MCF 10A (cell line): ENCODE measurements at regions not wholly inside any gene's neighbourhood (a gene's known extent, or its start where the extent isn't known, plus 50 kb on each side); places are given as distances from the start of the nearest gene placed in this dataset.
A peak's percentile ranks its signal among the peaks of the same experiment; 100 is the strongest.

Experiments used
- BruUV-seq: library from RNA; stranded (reverse); fragments of 400-500 nt; replicated peaks from 2 replicates; lab custom pipeline; 2021; lab: Mats Ljungman, UMichigan
- CTCF ChIA-PET: fragments of 300-600 bp; sonication (Branson Sonifier 250); formaldehyde crosslinking; extraction: SDS; loops from one replicate; lab custom pipeline; 2021; ENCODE audit warnings: antibody characterized with exemption, inconsistent platforms; lab: Yijun Ruan, JAX
- POLR2A ChIA-PET: fragments of 300-600, 350-650 bp; sonication (Branson Sonifier 250); formaldehyde crosslinking; extraction: SDS; loops from one replicate; lab custom pipeline; 2020; ENCODE audit warnings: antibody characterized with exemption, inconsistent platforms; lab: Yijun Ruan, JAX
- DNase-seq: peaks from one replicate; pipeline ENCODE4 v3.0.0-alpha.2; 2018; ENCODE audit not compliant: unreplicated experiment
- H3K27ac Mint-ChIP-seq: one replicate; pipeline ENCODE4 v1.8.0; 2022; ENCODE audit warnings: mild to moderate bottlenecking, low read depth, mixed read lengths; ENCODE audit not compliant: unreplicated experiment
- H3K27me3 Mint-ChIP-seq: one replicate; pipeline ENCODE4 v1.8.0; 2022; ENCODE audit warnings: mixed read lengths; ENCODE audit not compliant: insufficient read depth, unreplicated experiment
- H3K36me3 Mint-ChIP-seq: one replicate; pipeline ENCODE4 v1.8.0; 2022; ENCODE audit warnings: mild to moderate bottlenecking, moderate library complexity, mixed read lengths; ENCODE audit not compliant: insufficient read depth, unreplicated experiment
- H3K4me1 Mint-ChIP-seq: one replicate; pipeline ENCODE4 v1.8.0; 2022; ENCODE audit warnings: mixed read lengths; ENCODE audit not compliant: insufficient read depth, unreplicated experiment
- H3K4me3 Mint-ChIP-seq: one replicate; pipeline ENCODE4 v1.8.0; 2022; ENCODE audit warnings: mild to moderate bottlenecking, moderate library complexity, mixed read lengths; ENCODE audit not compliant: unreplicated experiment
- H3K9me3 Mint-ChIP-seq: one replicate; pipeline ENCODE4 v1.8.0; 2022; ENCODE audit warnings: mixed read lengths; ENCODE audit not compliant: unreplicated experiment
- intact Hi-C: fragments of 100-400 bp; cut with micrococcal nuclease; formaldehyde crosslinking; loops from 2 replicates; pipeline ENCODE4 v1.14.1; 2022
- TF ChIP-seq, protein P1 (sequence below): fragments of 200-600 bp; IDR thresholded peaks from one replicate; pipeline ENCODE4 v1.8.0; 2022; ENCODE audit warnings: antibody characterized with exemption, mild to moderate bottlenecking; ENCODE audit not compliant: unreplicated experiment

DNA sequence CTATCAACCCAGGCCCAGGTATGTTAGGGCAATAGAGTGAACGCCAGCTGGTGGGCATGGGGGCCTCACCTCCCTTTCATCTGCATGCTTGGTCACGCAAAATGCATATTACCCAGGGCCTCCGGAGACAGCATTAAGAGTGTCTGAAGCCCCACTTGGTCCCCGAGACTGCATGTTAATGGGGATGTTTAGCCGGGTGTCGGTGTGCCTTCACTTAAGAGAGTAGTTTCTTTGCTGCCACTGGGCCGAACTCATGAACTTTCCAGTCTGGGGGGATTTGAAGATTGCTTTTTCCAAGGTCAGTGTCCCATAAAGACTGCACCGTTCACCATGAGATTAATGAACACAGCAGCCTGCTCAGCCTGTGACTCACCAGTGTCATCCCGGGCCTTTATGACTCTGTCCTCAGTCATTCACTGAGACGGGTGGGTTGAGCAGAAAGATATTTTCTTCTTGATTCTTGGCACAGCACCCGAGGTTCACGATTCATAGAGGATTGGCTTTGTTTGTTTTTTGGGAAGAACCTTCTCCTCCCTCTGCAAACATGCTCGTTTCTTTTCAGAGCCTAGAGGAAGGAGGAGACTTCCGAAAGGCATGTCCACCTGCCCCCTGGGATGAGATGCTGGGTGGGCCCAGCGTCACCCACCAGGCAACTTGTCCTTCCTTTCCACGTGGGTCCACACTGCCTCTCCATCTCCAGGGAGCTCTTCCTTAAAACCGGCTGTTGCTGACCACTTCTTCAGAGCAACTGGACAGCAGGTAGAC is 199.1 kb downstream of the GLI2 start:
- ChIA-PET CTCF (interaction anchor here (0.8 kb wide), 1 partner anchor 175 kb away, joined by 4 read pairs; no protein-coding TSS in a partner anchor), POLR2A (interaction anchor here (1.2 kb wide), 1 partner anchor 9 kb away, joined by 3 read pairs; no protein-coding TSS in a partner anchor)
- H3K27me3 Mint-ChIP-seq = no peaks in the 10 kb centered on the region
- H3K36me3 Mint-ChIP-seq = no peaks in the 10 kb centered on the region
- DNase-seq = peak; percentile 86
- intact Hi-C loops = loop anchor here (2.0 kb wide), 1 partner anchor 68 kb away; no protein-coding TSS in a partner anchor
- H3K4me1 Mint-ChIP-seq = peaks cover 52% of the 10 kb centered on the region
- H3K4me3 Mint-ChIP-seq = peak overlapping the region; percentile 10
- H3K27ac Mint-ChIP-seq = no peak overlapping the region
- no TSS peak for BruUV-seq
- no peaks in the 10 kb centered on the region for H3K9me3 Mint-ChIP-seq
- TF ChIP-seq, protein P1, sequence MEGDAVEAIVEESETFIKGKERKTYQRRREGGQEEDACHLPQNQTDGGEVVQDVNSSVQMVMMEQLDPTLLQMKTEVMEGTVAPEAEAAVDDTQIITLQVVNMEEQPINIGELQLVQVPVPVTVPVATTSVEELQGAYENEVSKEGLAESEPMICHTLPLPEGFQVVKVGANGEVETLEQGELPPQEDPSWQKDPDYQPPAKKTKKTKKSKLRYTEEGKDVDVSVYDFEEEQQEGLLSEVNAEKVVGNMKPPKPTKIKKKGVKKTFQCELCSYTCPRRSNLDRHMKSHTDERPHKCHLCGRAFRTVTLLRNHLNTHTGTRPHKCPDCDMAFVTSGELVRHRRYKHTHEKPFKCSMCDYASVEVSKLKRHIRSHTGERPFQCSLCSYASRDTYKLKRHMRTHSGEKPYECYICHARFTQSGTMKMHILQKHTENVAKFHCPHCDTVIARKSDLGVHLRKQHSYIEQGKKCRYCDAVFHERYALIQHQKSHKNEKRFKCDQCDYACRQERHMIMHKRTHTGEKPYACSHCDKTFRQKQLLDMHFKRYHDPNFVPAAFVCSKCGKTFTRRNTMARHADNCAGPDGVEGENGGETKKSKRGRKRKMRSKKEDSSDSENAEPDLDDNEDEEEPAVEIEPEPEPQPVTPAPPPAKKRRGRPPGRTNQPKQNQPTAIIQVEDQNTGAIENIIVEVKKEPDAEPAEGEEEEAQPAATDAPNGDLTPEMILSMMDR = no peak

DNA sequence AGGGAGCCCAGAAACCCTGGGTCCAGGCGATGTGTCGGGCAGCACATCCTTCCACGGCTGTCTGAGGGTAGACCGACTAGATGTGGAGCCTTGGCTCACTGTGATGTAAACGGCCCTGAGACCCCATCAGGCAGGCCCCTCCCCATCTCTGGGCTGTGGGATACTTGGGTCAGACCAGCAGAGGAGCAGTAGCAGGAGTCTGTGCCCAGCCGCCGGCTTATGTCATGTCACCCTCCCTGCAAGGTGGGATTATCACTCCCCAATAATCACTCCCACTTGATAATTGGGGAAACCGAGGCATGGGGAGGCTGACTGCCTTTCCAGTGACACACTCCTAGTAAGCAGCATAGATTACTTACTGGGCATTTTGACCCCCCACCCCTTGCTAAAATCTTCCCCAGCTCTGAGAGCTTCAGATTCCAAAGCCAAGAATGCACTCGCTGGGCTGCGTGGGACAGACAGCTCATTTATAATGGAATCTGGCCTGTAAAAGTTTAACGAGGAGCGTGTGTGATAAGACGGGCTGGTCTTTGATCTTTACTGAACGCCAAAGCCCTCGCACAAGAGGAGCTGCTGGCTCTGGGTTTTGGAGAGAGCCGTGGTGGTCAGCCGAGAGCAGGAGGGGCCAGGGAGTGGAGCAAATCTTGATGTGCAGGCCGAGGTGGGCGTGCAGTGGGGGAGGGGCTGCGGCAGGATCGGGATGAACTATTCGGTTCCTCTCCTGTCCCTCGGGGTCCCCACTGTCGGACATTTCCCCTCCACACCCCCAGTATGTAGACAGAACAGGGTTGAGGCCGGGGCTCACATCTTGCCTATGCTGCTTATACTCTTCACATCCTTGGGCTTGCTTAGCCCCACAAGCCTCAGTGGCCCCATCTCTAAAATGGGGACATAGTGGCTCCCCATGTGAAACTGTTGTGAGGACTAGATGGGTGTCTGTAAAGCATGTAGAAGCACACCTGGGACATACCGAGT is 200.0 kb downstream of the GLI2 start:
- intact Hi-C loops = loop anchor here (2.0 kb wide), 1 partner anchor 69 kb away; no protein-coding TSS in a partner anchor
- peak overlapping the region; percentile 57 for H3K27ac Mint-ChIP-seq
- no peaks in the 10 kb centered on the region for H3K36me3 Mint-ChIP-seq
- H3K9me3 Mint-ChIP-seq = no peaks in the 10 kb centered on the region
- no TSS peak for BruUV-seq
- POLR2A ChIA-PET = interaction anchor here (0.8 to 1.2 kb wide), 2 partner anchors 9 to 140 kb away, joined by 3 to 5 read pairs; no protein-coding TSS in a partner anchor
- no peaks in the 10 kb centered on the region for H3K27me3 Mint-ChIP-seq
- TF ChIP-seq, protein P1 = no peak
- H3K4me3 Mint-ChIP-seq = no peak overlapping the region
- CTCF ChIA-PET = interaction anchor here (0.6 to 1.6 kb wide), 3 partner anchors 13 to 246 kb away, joined by 3 to 5 read pairs (median 4); no protein-coding TSS in a partner anchor
- DNase-seq = no peak
- peaks cover 60% of the 10 kb centered on the region for H3K4me1 Mint-ChIP-seq

DNA sequence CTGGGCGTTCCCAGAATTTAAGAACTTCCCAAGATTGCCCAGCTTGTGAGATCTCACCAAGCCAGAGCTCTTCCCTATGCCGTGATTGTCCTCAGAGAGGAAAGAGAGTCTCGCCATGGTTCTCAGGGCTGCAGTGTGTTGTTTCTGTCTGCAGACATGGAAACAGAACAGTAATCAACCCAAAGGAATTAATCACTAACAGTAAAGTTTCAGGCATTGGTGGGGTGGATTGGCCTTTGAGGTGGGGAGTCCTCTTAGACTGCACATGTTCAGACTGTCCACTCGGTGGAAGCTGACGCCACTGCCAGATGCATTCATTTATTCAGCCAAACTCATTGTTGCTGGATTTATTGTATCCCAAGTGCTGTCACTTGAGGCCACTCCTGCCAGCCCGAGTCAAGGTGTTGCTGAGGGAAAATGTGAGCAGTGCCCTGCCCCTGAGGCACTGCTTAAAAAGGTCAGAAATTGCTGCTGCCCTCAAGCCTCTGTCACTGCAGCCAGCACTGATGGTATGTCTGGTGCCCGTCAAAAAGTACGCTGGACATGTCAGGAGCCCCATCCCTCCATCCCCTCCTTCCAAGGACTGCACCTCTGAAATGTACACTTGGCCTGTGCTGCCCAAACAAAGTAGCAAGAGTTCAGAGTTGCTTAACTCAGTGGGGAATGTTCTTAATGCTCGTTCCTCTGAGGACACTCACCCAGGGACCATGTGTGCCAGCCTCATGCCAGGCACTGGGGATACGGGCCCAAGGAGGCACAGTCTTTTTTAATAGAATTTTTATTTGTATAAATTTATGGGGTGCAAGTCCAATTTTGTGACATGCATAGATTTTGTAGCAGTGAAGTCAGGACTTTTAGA is 201.0 kb downstream of the GLI2 start:
- no peak for DNase-seq
- ChIA-PET CTCF (interaction anchor here (0.6 to 1.6 kb wide), 2 partner anchors 12 to 247 kb away, joined by 3 to 5 read pairs; no protein-coding TSS in a partner anchor), POLR2A (interaction anchor here (0.8 kb wide), 1 partner anchor 138 kb away, joined by 5 read pairs; no protein-coding TSS in a partner anchor)
- H3K36me3 Mint-ChIP-seq = no peaks in the 10 kb centered on the region
- peaks cover 60% of the 10 kb centered on the region for H3K4me1 Mint-ChIP-seq
- TF ChIP-seq, protein P1 = no peak
- BruUV-seq = no TSS peak
- intact Hi-C loops = no loop called here
- no peak overlapping the region for H3K4me3 Mint-ChIP-seq
- no peaks in the 10 kb centered on the region for H3K9me3 Mint-ChIP-seq
- no peaks in the 10 kb centered on the region for H3K27me3 Mint-ChIP-seq
- H3K27ac Mint-ChIP-seq = no peak overlapping the region
